Activated CD4-positive, alpha-beta T cell treated with anti-CD3 and anti-CD28 coated beads, Interleukin-2, amount 10 ng/mL, durations not matched to agents 7 days and 5 days (primary cell): ENCODE measurements at regions not wholly inside any gene's neighbourhood (a gene's known extent, or its start where the extent isn't known, plus 50 kb on each side); places are given as distances from the start of the nearest gene placed in this dataset.

Source experiments
- CTCF ChIA-PET: fragments of 350-600 bp; sonication (Branson Sonifier 250); formaldehyde crosslinking; loops from one replicate; lab custom pipeline; 2021; ENCODE audit warnings: antibody characterized with exemption; lab: Charles Lee
- POLR2A ChIA-PET: fragments of 350-600 bp; sonication (Branson Sonifier 250); formaldehyde crosslinking; loops from one replicate; lab custom pipeline; 2021; ENCODE audit warnings: antibody characterized with exemption; lab: Charles Lee
- DNase-seq: peaks from one replicate; pipeline ENCODE4 v3.0.0-alpha.2; 2020
- H3K27ac Mint-ChIP-seq: one replicate; pipeline ENCODE4 v1.8.0; 2021; ENCODE audit warnings: mild to moderate bottlenecking, moderate library complexity, mixed read lengths
- H3K27me3 Mint-ChIP-seq: one replicate; pipeline ENCODE4 v1.8.0; 2021; ENCODE audit warnings: mixed read lengths
- H3K36me3 Mint-ChIP-seq: one replicate; pipeline ENCODE4 v1.8.0; 2021; ENCODE audit warnings: low read depth, mixed read lengths
- H3K4me1 Mint-ChIP-seq: one replicate; pipeline ENCODE4 v1.8.0; 2021; ENCODE audit warnings: mixed read lengths
- H3K4me3 Mint-ChIP-seq: one replicate; pipeline ENCODE4 v1.8.0; 2021; ENCODE audit warnings: mild to moderate bottlenecking, moderate library complexity, mixed read lengths
- H3K9me3 Mint-ChIP-seq: one replicate; pipeline ENCODE4 v1.8.0; 2021; ENCODE audit warnings: mixed read lengths

DNA sequence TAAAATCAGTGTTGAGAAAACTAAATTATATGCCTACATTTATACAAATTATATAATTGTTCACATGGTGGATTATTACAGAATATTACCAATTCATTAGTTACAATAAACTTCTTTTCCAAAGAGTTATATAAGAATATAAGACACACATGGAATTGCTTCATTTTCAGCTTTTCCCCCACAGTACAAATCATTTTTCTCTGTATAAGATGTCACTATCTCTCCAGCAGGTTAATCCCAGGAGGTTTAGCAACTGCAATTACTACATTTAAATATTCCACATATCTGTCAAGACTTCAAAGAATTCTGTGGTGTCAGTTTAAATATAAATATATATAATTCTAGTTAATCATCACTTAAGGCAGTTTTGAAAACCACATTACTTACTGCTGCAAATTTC is 59.6 kb upstream of the G2E3 start:
- CTCF ChIA-PET: interaction anchor here (0.6 kb wide), 1 partner anchor 1083 kb away, joined by 3 read pairs; no protein-coding TSS in a partner anchor

DNA sequence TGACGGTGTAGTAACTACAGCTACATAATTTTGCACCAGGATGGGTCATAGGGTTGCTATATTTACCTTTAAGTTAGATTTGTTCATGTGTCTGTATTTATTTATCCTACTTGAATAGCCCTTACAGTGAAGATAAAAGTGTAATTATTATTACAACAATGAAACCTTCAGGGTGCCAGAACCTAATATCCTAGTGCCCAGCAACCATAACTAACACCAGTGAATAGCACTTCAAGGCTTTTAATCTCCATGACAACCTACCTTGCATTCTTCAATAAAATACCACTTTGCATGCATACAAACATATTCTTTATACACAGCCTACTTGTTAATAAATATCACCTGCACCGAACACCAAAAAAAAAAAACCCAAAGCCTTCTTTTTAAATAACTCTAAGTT is 58.7 kb upstream of the G2E3 start:
- ChIA-PET CTCF (interaction anchor here (0.6 kb wide), 1 partner anchor 1082 kb away, joined by 3 read pairs; no protein-coding TSS in a partner anchor), POLR2A (no interaction called here)
- Mint-ChIP-seq H3K36me3 (no peaks in the 10 kb centered on the region), H3K27me3 (peaks cover 5% of the 10 kb centered on the region), H3K27ac (no peak overlapping the region), H3K4me3 (no peak overlapping the region), H3K9me3 (no peaks in the 10 kb centered on the region), H3K4me1 (no peaks in the 10 kb centered on the region)
- no peak for DNase-seq

More for the DNA sequence above, 59.6 kb upstream of the G2E3 start:
- Mint-ChIP-seq H3K27ac (no peak overlapping the region), H3K27me3 (peaks cover 7% of the 10 kb centered on the region), H3K4me1 (no peaks in the 10 kb centered on the region), H3K9me3 (no peaks in the 10 kb centered on the region), H3K36me3 (no peaks in the 10 kb centered on the region), H3K4me3 (no peak overlapping the region)
- no peak for DNase-seq
- POLR2A ChIA-PET: no interaction called here

DNA sequence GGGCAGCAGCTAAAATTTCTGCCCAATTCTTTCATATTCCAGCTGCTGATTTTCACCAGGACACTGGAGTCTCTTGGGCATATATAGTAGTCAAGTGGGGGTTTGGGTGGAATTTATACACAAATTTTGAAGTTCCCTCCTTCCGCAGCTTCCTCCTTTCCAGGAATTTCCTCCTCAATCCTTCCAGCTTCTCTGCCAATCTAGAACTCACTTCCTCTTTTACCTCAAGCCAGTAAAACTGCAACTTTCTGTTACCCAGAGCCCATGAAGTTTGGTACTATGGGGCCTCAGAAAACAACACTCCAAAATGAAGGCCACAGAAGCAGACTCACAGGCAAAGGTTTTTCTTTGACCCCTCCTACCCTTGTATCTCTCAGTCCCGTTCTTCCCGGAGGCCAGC is 51.7 kb upstream of the G2E3 start:
- Mint-ChIP-seq H3K27ac (no peak overlapping the region), H3K4me1 (no peaks in the 10 kb centered on the region), H3K36me3 (no peaks in the 10 kb centered on the region), H3K9me3 (no peaks in the 10 kb centered on the region), H3K4me3 (no peak overlapping the region), H3K27me3 (peaks cover 11% of the 10 kb centered on the region)
- no peak for DNase-seq
- ChIA-PET POLR2A (no interaction called here), CTCF (no interaction called here)
